Prostate gland (tissue), 2 donors: ENCODE measurements at regions not wholly inside any gene's neighbourhood (a gene's known extent, or its start where the extent isn't known, plus 50 kb on each side); places are given as distances from the start of the nearest gene placed in this dataset.

ENCODE experiments used
- DNase-seq: peaks from one replicate; pipeline ENCODE4 v3.0.0-alpha.2; 2019; ENCODE audit warnings: low spot score
- H3K27ac ChIP-seq, 2 donors: fragments of 200-600 bp; sonication (generic); 2 replicates each; pipeline ENCODE4 v1.5.1; 2017 to 2019
- H3K27me3 ChIP-seq: fragments of 200-600 bp; sonication (generic); replicated peaks from 2 replicates; pipeline ENCODE4 v1.5.1; 2019; ENCODE audit not compliant: insufficient read depth
- H3K36me3 ChIP-seq, 2 donors: fragments of 200-600 bp; sonication (generic); 1 replicate in 1 of 2; 2 replicates in 1 of 2; pipeline versions ENCODE4 v1.5.1 to v1.8.1; 2017 to 2019
- H3K4me1 ChIP-seq: fragments of 200-600 bp; sonication (generic); replicated peaks from 2 replicates; pipeline ENCODE4 v1.5.1; 2019
- H3K4me3 ChIP-seq, 2 donors: fragments of 200-600 bp; sonication (generic); 2 replicates each; pipeline ENCODE4 v1.5.1; 2017 to 2019
- H3K9me3 ChIP-seq: fragments of 200-600 bp; sonication (generic); 2 replicates; pipeline ENCODE4 v1.5.1; 2017
- CTCF ChIP-seq, 4 experiments: fragments of 200-600 bp in 2 of 4; fragments of 450-650 bp in 2 of 4; sonication (generic) in 2 of 4; IDR thresholded peaks; 1 replicate in 3 of 4; 2 replicates in 1 of 4; pipeline ENCODE4 v1.5.1; 2016 to 2019; ENCODE audit warnings: antibody characterized with exemption in 4 of 4, mild to moderate bottlenecking in 2 of 4, moderate library complexity in 2 of 4
- POLR2A ChIP-seq: fragments of 450-650 bp; IDR thresholded peaks from one replicate; pipeline ENCODE4 v1.6.1; 2016; ENCODE audit warnings: antibody characterized with exemption, mild to moderate bottlenecking
- POLR2AphosphoS5 ChIP-seq: sonication (generic); formaldehyde crosslinking; IDR thresholded peaks from one replicate; pipeline ENCODE4 v1.6.1; 2017; ENCODE audit warnings: antibody characterized with exemption
- WGBS: methylation state at CpG from one replicate; pipeline ENCODE4 v1.1.5; 2018; 5-methylcytosine and 5-hydroxymethylcytosine counted together
- intact Hi-C: fragments of 100-400 bp; cut with DNase I; formaldehyde crosslinking; loops from one replicate; pipeline ENCODE4 v1.14.2; 2022

DNA sequence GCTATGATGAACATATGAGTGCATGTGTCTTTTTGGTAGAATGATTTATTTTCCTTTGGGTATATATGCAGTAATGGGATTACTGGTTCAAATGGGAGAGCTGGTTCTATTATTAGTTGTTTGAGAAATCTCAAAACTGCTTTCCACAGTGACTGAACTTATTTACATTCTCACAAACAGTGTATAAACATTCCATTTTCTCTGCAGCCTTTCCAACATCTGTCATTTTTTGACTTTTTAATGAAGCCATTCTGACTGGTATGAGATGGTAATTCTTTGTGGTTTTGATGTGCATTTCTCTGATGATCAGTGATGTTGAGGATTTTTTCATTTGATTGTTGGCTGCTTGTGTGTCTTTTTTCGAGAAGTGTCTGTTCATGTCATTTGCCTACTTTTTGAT lies 1124.2 kb downstream of the NAALADL2 start:
- Histone ChIP-seq H3K27me3 (no peaks in the 10 kb centered on the region), H3K9me3 (no peaks in the 10 kb centered on the region), H3K4me3 (no peak overlapping the region), H3K36me3 (no peaks in the 10 kb centered on the region), H3K27ac (no peak overlapping the region), H3K4me1 (no peaks in the 10 kb centered on the region)
- intact Hi-C loops: no loop called here
- no peak for DNase-seq
- TF ChIP-seq POLR2A (no peak), CTCF (IDR thresholded peaks at IDR 0.05) (no peak), POLR2AphosphoS5 (no peak)
- 23% methylated on average over 1 of the region's 1 CpG for WGBS

GRCh38 chr3:175980486-175981090 lies 1121.5 kb downstream of the NAALADL2 start:
- TF ChIP-seq CTCF (IDR thresholded peaks at IDR 0.05) (no peak), POLR2AphosphoS5 (no peak), POLR2A (no peak)
- intact Hi-C loops: no loop called here
- Histone ChIP-seq H3K9me3 (no peaks in the 10 kb centered on the region), H3K36me3 (no peaks in the 10 kb centered on the region), H3K27me3 (no peaks in the 10 kb centered on the region), H3K4me1 (no peaks in the 10 kb centered on the region), H3K4me3 (no peak overlapping the region), H3K27ac (no peak overlapping the region)
- WGBS: 51% methylated on average over 2 of the region's 2 CpGs
- no peak for DNase-seq

DNA sequence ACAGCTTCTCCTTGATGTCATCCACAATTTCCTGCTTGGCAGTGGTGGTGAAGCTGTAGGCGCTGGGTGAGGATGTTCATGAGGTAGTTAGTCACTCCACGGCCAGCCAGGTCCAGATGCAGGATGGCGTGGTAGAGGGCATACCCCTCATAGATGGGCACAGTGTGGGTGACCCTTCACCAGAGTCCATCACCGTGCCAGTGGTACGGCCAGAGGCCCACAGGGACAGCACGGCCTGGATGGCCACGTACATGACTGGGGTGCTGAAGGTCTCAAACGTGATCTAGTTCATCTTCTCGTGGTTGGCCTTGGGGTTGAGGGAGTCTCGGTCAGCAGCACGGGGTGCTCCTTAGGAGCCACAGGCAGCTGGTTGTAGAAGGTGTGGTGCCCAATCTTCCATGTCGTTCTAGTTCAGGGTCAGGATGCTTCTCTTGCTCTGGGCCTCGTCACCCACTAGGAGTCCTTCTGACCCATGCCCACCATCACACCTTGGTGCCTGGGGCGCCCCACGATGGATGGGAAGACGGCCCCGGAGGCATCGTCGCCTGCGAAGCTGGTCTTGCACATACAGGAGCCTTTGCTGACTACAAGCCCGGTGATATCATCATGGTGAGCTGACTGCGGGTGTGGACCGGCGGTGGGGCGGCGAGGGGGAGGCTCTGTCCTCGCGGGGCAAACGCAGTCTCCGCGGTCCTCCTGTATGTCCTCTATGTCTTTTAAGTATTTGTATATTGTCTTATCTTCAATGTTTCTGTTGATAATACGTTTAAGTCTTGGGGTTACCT lies 1119.0 kb downstream of the NAALADL2 start:
- DNase-seq: no peak
- Histone ChIP-seq H3K4me3 (no peak overlapping the region), H3K4me1 (no peaks in the 10 kb centered on the region), H3K36me3 (no peaks in the 10 kb centered on the region), H3K27ac (no peak overlapping the region), H3K9me3 (no peaks in the 10 kb centered on the region), H3K27me3 (no peaks in the 10 kb centered on the region)
- TF ChIP-seq CTCF (IDR thresholded peaks at IDR 0.05) (no peak), POLR2AphosphoS5 (no peak), POLR2A (no peak)
- WGBS: 93% methylated on average over 32 of the region's 32 CpGs
- intact Hi-C loops: no loop called here

GRCh38 chr3:175969456-175969855 lies 1110.3 kb downstream of the NAALADL2 start:
- Histone ChIP-seq H3K4me3 (no peak overlapping the region), H3K9me3 (no peaks in the 10 kb centered on the region), H3K4me1 (no peaks in the 10 kb centered on the region), H3K36me3 (no peaks in the 10 kb centered on the region), H3K27ac (no peak overlapping the region), H3K27me3 (no peaks in the 10 kb centered on the region)
- intact Hi-C loops: no loop called here
- TF ChIP-seq POLR2AphosphoS5 (no peak), POLR2A (no peak), CTCF (IDR thresholded peaks at IDR 0.05) (no peak)
- DNase-seq: no peak
- 63% methylated on average over 3 of the region's 3 CpGs for WGBS

DNA sequence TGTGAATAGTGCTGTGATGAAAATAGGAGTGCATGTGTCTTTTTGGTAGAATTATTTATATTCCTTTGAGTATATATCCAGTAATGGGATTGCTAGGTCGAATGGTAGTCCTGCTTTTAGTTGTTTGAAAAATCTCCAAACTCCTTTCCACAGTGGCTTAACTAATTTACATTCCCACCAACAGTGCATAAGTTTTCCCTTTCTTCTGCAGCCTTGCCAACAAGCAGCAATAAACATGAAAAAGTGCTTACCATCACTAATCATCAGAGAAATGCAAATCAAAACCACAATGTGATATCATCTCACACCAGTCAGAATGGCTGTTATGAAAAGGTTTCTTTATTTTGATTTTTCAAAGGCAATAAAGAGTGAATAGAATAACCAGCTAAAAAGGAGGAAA lies 1105.9 kb downstream of the NAALADL2 start:
- H3K36me3 ChIP-seq: no peaks in the 10 kb centered on the region
- no peaks in the 10 kb centered on the region for H3K4me1 ChIP-seq
- H3K4me3 ChIP-seq: no peak overlapping the region
- intact Hi-C loops: no loop called here
- DNase-seq: no peak
- no peaks in the 10 kb centered on the region for H3K27me3 ChIP-seq
- TF ChIP-seq CTCF (IDR thresholded peaks at IDR 0.05): no peak
- no peak for TF ChIP-seq POLR2AphosphoS5
- TF ChIP-seq POLR2A: no peak
- no peaks in the 10 kb centered on the region for H3K9me3 ChIP-seq
- no peak overlapping the region for H3K27ac ChIP-seq
- WGBS: 47% methylated on average over 1 of the region's 1 CpG
